Breast epithelium (tissue), 4 donors: ENCODE measurements at regions not wholly inside any gene's neighbourhood (a gene's known extent, or its start where the extent isn't known, plus 50 kb on each side); places are given as distances from the start of the nearest gene placed in this dataset.

ENCODE experiments used
- DNase-seq, 2 donors: peaks; one replicate each; pipeline ENCODE4 v3.0.0-alpha.2; 2019; ENCODE audit warnings: low spot score in 2 of 2
- H3K27ac ChIP-seq, 2 donors: fragments of 200-600 bp; sonication (generic) in 1 of 2; one replicate each; pipeline ENCODE4 v1.5.1; 2016 to 2019; ENCODE audit warnings: mild to moderate bottlenecking in 1 of 2
- H3K27me3 ChIP-seq, 2 donors: fragments of 200-600 bp; sonication (generic) in 1 of 2; one replicate each; pipeline versions ENCODE4 v1.5.1 to v1.6.0; 2017 to 2019; ENCODE audit warnings: control low read depth in 1 of 2, mild to moderate bottlenecking in 1 of 2
- H3K36me3 ChIP-seq: fragments of 200-600 bp; one replicate; pipeline ENCODE4 v1.5.1; 2019
- H3K4me1 ChIP-seq, 2 donors: fragments of 200-600 bp; sonication (generic); one replicate each; pipeline ENCODE4 v1.5.1; 2016 to 2019; ENCODE audit warnings: control low read depth in 1 of 2
- H3K4me3 ChIP-seq, 3 donors: fragments of 200-600 bp; sonication (generic); 1 replicate in 2 of 3; 2 replicates in 1 of 3; pipeline ENCODE4 v1.5.1; 2016 to 2019; ENCODE audit warnings: mild to moderate bottlenecking in 3 of 3, moderate library complexity in 2 of 3
- H3K9me3 ChIP-seq, 2 donors: fragments of 200-600 bp; sonication (generic) in 1 of 2; one replicate each; pipeline ENCODE4 v1.5.1; 2016 to 2019; ENCODE audit warnings: control low read depth in 1 of 2
- POLR2A ChIP-seq: fragments of 450-650 bp; IDR thresholded peaks from one replicate; pipeline ENCODE4 v1.6.1; 2016; ENCODE audit warnings: antibody characterized with exemption, mild to moderate bottlenecking, moderate library complexity
- POLR2AphosphoS5 ChIP-seq, 3 donors: sonication (generic); formaldehyde crosslinking; IDR thresholded peaks; one replicate each; pipeline ENCODE4 v1.6.1; 2017; ENCODE audit warnings: antibody characterized with exemption in 3 of 3
- intact Hi-C: fragments of 100-400 bp; cut with DNase I; formaldehyde crosslinking; loops from one replicate; pipeline ENCODE4 v1.15.1; 2023; ENCODE audit warnings: low total_unique reads
- TF ChIP-seq, protein P1 (sequence below), 3 donors: fragments of 450-650 bp; IDR thresholded peaks; one replicate each; pipeline ENCODE4 v1.5.1; 2016 to 2017; ENCODE audit warnings: antibody characterized with exemption in 3 of 3, mild to moderate bottlenecking in 3 of 3, moderate library complexity in 3 of 3

GRCh38 chr11:70552167-70553150 is 154.1 kb downstream of the CTTN start:
- DNase-seq: no peak
- Histone ChIP-seq H3K9me3 (no peaks in the 10 kb centered on the region), H3K27me3 (no peaks in the 10 kb centered on the region), H3K36me3 (no peaks in the 10 kb centered on the region), H3K4me3 (no peak overlapping the region), H3K4me1 (no peaks in the 10 kb centered on the region), H3K27ac (no peak overlapping the region)
- TF ChIP-seq, protein P1, sequence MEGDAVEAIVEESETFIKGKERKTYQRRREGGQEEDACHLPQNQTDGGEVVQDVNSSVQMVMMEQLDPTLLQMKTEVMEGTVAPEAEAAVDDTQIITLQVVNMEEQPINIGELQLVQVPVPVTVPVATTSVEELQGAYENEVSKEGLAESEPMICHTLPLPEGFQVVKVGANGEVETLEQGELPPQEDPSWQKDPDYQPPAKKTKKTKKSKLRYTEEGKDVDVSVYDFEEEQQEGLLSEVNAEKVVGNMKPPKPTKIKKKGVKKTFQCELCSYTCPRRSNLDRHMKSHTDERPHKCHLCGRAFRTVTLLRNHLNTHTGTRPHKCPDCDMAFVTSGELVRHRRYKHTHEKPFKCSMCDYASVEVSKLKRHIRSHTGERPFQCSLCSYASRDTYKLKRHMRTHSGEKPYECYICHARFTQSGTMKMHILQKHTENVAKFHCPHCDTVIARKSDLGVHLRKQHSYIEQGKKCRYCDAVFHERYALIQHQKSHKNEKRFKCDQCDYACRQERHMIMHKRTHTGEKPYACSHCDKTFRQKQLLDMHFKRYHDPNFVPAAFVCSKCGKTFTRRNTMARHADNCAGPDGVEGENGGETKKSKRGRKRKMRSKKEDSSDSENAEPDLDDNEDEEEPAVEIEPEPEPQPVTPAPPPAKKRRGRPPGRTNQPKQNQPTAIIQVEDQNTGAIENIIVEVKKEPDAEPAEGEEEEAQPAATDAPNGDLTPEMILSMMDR (IDR thresholded peaks at IDR 0.05): no peak
- TF ChIP-seq POLR2AphosphoS5 (IDR thresholded peaks at IDR 0.05): no peak
- no peak for TF ChIP-seq POLR2A
- intact Hi-C loops: no loop called here

DNA sequence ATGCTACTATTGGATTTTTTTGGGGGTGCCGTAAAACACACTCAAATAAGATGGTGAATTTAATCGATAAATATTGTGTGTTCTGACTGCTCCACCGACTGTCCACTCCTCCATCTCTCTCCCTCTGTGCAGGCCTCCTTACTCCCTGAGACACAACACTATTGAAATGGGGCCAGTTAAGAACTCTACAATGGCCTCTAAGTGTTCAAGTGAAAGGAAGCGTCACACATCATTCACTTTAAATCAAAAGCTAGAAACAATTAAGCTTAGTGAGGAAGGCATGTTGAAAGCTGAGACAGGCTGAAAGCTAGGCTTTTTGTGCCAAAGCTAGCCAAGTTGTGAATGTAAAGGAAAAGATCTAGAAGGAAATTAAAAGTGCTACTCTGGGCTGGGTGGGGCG is 156.7 kb downstream of the CTTN start:
- Histone ChIP-seq H3K27me3 (no peaks in the 10 kb centered on the region), H3K9me3 (no peaks in the 10 kb centered on the region), H3K4me3 (no peak overlapping the region), H3K36me3 (no peaks in the 10 kb centered on the region), H3K27ac (no peak overlapping the region), H3K4me1 (no peaks in the 10 kb centered on the region)
- TF ChIP-seq POLR2AphosphoS5 (IDR thresholded peaks at IDR 0.05) (no peak), POLR2A (no peak)
- TF ChIP-seq, protein P1 (IDR thresholded peaks at IDR 0.05): no peak
- intact Hi-C loops: no loop called here
- DNase-seq: no peak

GRCh38 chr11:70556884-70557741 is 158.8 kb downstream of the CTTN start:
- Histone ChIP-seq H3K4me1 (no peaks in the 10 kb centered on the region), H3K27me3 (no peaks in the 10 kb centered on the region), H3K36me3 (no peaks in the 10 kb centered on the region), H3K27ac (no peak overlapping the region), H3K9me3 (no peaks in the 10 kb centered on the region), H3K4me3 (no peak overlapping the region)
- TF ChIP-seq POLR2A (no peak), POLR2AphosphoS5 (IDR thresholded peaks at IDR 0.05) (no peak)
- TF ChIP-seq, protein P1 (IDR thresholded peaks at IDR 0.05): no peak
- no peak for DNase-seq
- intact Hi-C loops: no loop called here

DNA sequence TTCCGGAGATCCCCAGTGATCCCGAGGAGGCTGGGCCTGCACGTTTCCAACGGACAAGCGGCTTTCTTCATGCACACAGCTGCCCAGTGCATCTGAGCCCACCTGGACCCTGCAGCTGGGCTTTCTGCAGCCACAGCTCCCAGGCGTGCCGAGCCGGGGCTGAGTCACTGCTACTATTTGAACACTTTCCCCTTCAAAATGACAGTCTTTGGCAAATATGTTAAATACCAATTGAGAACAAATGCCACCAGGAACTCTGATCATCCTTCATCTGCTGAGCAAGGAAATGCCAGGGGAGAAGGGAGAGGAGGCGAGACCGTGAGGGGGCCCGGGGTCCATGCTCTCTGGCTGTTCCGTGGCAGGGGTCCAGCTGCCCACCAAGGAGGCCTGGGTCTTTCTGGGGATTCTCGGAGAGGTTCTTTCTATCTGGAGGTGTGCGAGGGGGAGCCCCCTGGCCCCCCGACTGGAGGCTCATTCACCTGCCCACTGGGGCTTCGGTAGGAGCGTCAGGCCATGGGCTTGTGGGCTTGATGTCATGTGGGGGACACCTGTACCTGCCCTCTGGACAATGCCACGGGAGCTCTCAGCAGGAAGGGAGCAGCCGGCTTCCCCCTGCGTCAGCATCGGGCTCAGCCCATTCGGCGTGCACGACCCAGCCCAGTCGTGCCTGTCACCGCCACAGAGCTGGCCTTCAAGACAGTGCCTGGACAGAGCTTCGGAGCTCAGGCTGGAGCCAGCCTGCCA is 159.6 kb downstream of the CTTN start:
- no peak for DNase-seq
- intact Hi-C loops: no loop called here

More for the DNA sequence above, 159.6 kb downstream of the CTTN start:
- no peaks in the 10 kb centered on the region for H3K4me1 ChIP-seq
- no peak for TF ChIP-seq POLR2AphosphoS5 (IDR thresholded peaks at IDR 0.05)
- TF ChIP-seq POLR2A: no peak
- TF ChIP-seq, protein P1 (IDR thresholded peaks at IDR 0.05): no peak
- no peak overlapping the region for H3K27ac ChIP-seq
- H3K27me3 ChIP-seq: no peaks in the 10 kb centered on the region
- no peaks in the 10 kb centered on the region for H3K9me3 ChIP-seq
- no peaks in the 10 kb centered on the region for H3K36me3 ChIP-seq
- H3K4me3 ChIP-seq: no peak overlapping the region
